HUES64 (cell line): ENCODE measurements at regions not wholly inside any gene's neighbourhood (a gene's known extent, or its start where the extent isn't known, plus 50 kb on each side); places are given as distances from the start of the nearest gene placed in this dataset.

Experiments used
- H3K27ac ChIP-seq: 2 replicates; pipeline ENCODE4 v1.7.0; 2013; ENCODE audit warnings: low read depth, low read length, inconsistent platforms
- H3K27me3 ChIP-seq: 2 replicates; pipeline ENCODE4 v1.6.1; 2013; ENCODE audit warnings: mild to moderate bottlenecking, low read length; ENCODE audit not compliant: insufficient read depth
- H3K36me3 ChIP-seq: 2 replicates; pipeline ENCODE4 v1.6.1; 2013; ENCODE audit warnings: mild to moderate bottlenecking, low read length; ENCODE audit not compliant: insufficient read depth
- H3K4me1 ChIP-seq: 2 replicates; pipeline ENCODE4 v1.6.1; 2013; ENCODE audit warnings: mild to moderate bottlenecking, low read length, moderate library complexity; ENCODE audit not compliant: insufficient read depth
- H3K4me3 ChIP-seq: 2 replicates; pipeline ENCODE4 v1.5.1; 2013; ENCODE audit warnings: mild to moderate bottlenecking, low read length, moderate library complexity
- H3K9ac ChIP-seq: 2 replicates; pipeline ENCODE4 v1.6.1; 2013; ENCODE audit warnings: mild to moderate bottlenecking, low read depth, low read length
- H3K9me3 ChIP-seq: 2 replicates; pipeline ENCODE4 v1.6.1; 2013; ENCODE audit warnings: low read depth, low read length; ENCODE audit not compliant: insufficient read depth
- WGBS: fragments of 150-250, 120-280 bp; methylation state at CpG from one replicate; pipeline ENCODE4 v1.1.7; 2013; ENCODE audit warnings: missing lambda C conversion rate; 5-methylcytosine and 5-hydroxymethylcytosine counted together

DNA sequence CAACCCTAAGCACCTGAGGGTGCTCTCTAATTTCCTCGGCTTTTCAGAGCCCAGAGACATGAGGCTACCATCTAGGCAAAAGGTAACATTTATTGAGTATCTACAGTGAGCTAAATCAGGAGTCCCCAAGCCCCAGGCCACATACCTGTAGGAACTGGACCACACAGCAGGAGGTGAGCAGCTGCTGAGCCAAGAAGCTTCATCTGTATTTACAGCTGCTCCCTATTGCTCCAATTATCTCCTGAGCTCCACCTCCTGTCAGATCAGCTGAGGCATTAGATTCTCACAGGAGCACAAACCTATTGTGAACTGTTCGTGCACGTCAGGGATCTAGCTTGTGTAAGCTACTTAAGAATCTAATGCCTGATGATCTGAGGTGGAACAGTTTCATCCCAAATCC lies 70.2 kb downstream of the RND3 start:
- 97% methylated on average over 3 of the region's 3 CpGs for WGBS
- H3K4me3 ChIP-seq, result no peak overlapping the region

DNA sequence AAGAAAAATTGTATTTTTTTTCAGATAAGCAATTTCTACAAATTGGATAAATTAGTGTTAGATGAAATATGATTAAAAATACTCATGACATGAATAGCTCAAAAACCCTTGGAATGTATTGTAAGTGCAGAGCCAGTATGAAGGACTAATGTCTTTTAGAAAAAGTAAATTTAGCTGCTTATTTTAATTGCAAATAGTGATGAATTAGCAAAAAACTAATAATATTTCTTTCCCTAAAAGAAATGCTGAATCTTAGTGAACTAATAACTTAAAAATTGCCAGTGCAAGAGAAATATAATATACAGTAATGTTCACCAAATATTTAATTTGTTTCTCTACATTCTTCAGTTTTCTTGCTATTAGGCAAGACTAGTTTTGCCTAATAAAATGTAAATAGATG lies 72.4 kb downstream of the RND3 start:
- H3K9me3 ChIP-seq, result no peaks in the 10 kb centered on the region
- no peak overlapping the region for H3K27ac ChIP-seq
- H3K36me3 ChIP-seq, result no peaks in the 10 kb centered on the region
- H3K27me3 ChIP-seq, result no peaks in the 10 kb centered on the region
- H3K4me1 ChIP-seq, result peaks cover 16% of the 10 kb centered on the region
- no peak overlapping the region for H3K9ac ChIP-seq
- H3K4me3 ChIP-seq, result no peak overlapping the region

More for the DNA sequence above, 70.2 kb downstream of the RND3 start:
- H3K9ac ChIP-seq, result no peak overlapping the region
- H3K36me3 ChIP-seq, result no peaks in the 10 kb centered on the region
- no peaks in the 10 kb centered on the region for H3K4me1 ChIP-seq
- no peak overlapping the region for H3K27ac ChIP-seq
- H3K27me3 ChIP-seq, result no peaks in the 10 kb centered on the region
- H3K9me3 ChIP-seq, result no peaks in the 10 kb centered on the region

DNA sequence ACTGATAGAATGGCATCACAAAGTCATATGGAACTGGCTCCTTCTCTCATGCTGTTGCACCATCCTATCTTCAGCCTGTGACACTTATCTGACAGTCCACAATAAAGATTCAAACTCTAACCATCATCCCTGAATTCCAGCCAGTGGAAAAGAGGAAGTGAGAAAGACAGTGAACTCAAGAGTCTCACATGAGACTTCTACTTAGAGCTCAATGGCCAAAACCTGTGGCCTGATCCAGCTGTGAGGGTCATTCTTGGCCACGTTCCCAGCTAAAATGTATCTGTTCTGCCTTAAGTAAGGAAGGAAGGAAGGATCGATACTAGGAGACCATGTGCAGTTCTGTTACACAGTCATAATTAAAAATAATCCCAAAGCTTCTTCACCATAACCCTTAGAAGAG lies 73.6 kb downstream of the RND3 start:
- 98% methylated on average over 2 of the region's 2 CpGs for WGBS
- H3K4me3 ChIP-seq, result no peak overlapping the region
- H3K9me3 ChIP-seq, result no peaks in the 10 kb centered on the region
- no peak overlapping the region for H3K27ac ChIP-seq
- H3K4me1 ChIP-seq, result peaks cover 17% of the 10 kb centered on the region
- no peaks in the 10 kb centered on the region for H3K27me3 ChIP-seq
- no peak overlapping the region for H3K9ac ChIP-seq
- H3K36me3 ChIP-seq, result no peaks in the 10 kb centered on the region

DNA sequence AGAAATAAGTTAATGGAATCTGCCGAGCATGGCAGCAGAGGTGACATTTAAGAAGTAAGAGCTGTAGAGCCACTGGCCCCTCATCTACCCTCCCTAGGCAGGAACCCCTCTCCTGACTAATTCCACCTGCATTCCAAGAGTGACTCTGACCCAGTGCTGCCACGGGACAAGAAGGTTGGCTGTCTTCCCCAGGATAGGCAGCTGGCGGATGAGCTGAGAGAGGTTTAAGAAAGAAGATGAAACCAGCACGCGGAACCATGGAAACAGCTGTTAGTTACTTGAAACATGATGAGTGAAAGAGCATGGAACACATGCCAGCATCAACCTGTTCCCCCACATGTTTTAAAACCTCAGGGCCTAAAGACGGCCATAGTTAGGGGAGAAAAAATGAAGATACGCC lies 74.1 kb downstream of the RND3 start:
- H3K9ac ChIP-seq, result no peak overlapping the region
- H3K36me3 ChIP-seq, result no peaks in the 10 kb centered on the region
- H3K4me1 ChIP-seq, result peaks cover 17% of the 10 kb centered on the region
- H3K27ac ChIP-seq, result no peak overlapping the region
- 97% methylated on average over 7 of the region's 7 CpGs for WGBS
- no peaks in the 10 kb centered on the region for H3K9me3 ChIP-seq
- no peak overlapping the region for H3K4me3 ChIP-seq
- no peaks in the 10 kb centered on the region for H3K27me3 ChIP-seq

DNA sequence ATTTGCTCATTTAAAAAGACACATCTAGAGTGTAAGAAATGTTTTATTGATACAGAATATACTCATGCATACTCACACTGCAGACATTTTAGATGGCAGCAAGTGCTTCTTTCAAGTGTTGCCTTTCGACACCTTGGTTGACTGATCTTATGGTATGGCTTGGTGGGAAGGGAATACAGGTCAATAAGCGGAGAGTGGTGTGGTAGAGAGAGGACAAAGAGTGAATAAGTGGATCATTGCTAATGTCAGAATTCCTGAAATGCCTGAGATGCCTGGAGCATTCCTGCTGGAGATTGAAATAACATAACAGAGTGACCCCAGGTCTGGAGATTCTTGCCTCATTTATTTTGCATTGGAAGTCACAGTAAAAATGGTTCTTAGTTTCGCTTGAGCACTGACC lies 76.7 kb downstream of the RND3 start:
- Histone ChIP-seq H3K4me1 (peaks cover 17% of the 10 kb centered on the region), H3K27ac (peak overlapping the region; percentile 81), H3K9me3 (no peaks in the 10 kb centered on the region), H3K4me3 (no peak overlapping the region), H3K36me3 (no peaks in the 10 kb centered on the region), H3K9ac (peak overlapping the region; percentile 10; the same call in 1 of the 2 replicates), H3K27me3 (no peaks in the 10 kb centered on the region)
- 73% methylated on average over 2 of the region's 3 CpGs for WGBS

DNA sequence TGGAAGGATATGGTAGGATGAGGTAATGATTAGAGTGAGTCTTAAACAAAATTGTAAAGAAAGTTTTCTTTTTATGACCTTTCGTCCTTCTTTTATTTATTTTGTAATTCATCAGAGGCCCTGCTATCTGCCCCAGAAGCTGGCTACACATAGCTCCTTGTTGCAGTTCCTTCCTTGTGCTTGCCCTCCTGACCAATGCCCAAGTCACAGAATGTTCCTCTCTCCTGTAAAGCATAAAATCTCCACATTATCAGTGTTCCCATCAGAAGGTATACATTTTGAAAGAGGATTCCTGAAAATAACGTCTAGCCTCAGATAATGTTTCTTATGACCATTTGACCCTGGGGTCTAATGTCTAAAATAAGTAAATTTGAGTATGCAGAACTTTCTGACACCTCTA lies 78.3 kb downstream of the RND3 start:
- 87% methylated on average over 1 of the region's 2 CpGs for WGBS
- Histone ChIP-seq H3K27ac (no peak overlapping the region), H3K27me3 (no peaks in the 10 kb centered on the region), H3K4me3 (no peak overlapping the region), H3K9ac (no peak overlapping the region), H3K9me3 (no peaks in the 10 kb centered on the region), H3K36me3 (no peaks in the 10 kb centered on the region), H3K4me1 (peaks cover 17% of the 10 kb centered on the region)

DNA sequence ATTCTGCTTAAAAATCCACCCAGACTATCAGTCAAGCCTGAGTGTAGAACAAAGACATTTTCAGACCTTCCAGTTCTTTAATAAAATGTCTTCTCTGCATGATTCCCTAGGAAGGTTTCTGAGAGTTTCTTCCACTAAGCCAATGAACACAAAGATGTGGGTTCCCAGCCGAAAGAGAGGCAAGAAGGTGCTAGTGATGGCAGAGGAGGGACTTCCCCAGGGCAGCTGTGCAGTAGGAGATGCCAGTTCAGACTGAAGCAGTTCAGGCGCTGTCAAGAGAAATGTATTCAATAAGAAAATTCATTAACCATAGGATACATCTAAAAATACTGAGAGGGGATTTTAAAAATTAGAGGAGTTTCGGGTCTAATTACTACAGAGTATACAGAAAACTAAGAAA lies 83.3 kb downstream of the RND3 start:
- Histone ChIP-seq H3K4me3 (no peak overlapping the region), H3K9me3 (no peaks in the 10 kb centered on the region), H3K9ac (no peak overlapping the region), H3K27ac (no peak overlapping the region), H3K36me3 (no peaks in the 10 kb centered on the region), H3K4me1 (no peaks in the 10 kb centered on the region), H3K27me3 (no peaks in the 10 kb centered on the region)
- 100% methylated on average over 1 of the region's 3 CpGs for WGBS

DNA sequence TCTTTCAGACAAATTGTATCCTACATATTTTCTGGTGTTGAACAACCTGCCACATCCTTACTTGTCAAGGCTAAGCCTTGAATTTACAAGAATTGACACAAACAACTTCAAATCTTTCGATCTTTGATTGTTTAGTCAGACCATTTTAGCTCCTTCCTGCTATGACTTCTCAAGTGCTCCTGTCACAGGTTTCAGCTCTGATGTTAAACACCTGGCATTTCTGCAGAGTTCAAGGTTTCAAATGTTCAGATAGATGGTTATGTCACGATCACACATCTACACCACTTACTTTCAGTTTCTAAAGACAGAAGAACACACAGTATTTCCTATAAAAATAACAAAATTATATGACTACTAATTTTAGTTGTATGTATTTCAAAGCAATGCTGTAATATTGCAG lies 84.0 kb downstream of the RND3 start:
- Histone ChIP-seq H3K27me3 (no peaks in the 10 kb centered on the region), H3K9me3 (no peaks in the 10 kb centered on the region), H3K9ac (no peak overlapping the region), H3K36me3 (no peaks in the 10 kb centered on the region), H3K4me3 (no peak overlapping the region), H3K4me1 (no peaks in the 10 kb centered on the region), H3K27ac (no peak overlapping the region)
- WGBS, result 96% methylated on average over 1 of the region's 2 CpGs

DNA sequence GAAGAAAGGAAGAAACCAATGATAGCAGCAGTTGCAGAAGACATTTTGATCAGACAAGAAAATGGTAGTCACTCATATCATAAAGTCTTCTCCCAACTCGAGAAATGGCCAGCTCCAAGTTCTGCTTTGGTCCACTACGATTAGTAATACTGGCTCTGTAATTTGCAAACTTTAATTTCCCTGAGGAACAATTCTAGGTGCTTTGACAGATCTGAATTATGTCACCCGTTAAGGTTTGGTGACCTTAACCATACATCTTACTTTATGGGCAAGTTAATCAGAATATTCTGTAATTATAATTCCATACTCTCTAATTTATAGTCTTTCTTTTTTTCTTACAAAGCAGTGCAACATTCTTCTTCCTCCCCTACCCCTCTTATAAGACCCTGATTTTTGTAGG lies 84.5 kb downstream of the RND3 start:
- H3K36me3 ChIP-seq, result no peaks in the 10 kb centered on the region
- H3K4me1 ChIP-seq, result no peaks in the 10 kb centered on the region
- no peaks in the 10 kb centered on the region for H3K27me3 ChIP-seq
- H3K9ac ChIP-seq, result no peak overlapping the region
- WGBS, result 90% methylated on average over 3 of the region's 3 CpGs
- no peaks in the 10 kb centered on the region for H3K9me3 ChIP-seq
- H3K27ac ChIP-seq, result no peak overlapping the region
- no peak overlapping the region for H3K4me3 ChIP-seq

DNA sequence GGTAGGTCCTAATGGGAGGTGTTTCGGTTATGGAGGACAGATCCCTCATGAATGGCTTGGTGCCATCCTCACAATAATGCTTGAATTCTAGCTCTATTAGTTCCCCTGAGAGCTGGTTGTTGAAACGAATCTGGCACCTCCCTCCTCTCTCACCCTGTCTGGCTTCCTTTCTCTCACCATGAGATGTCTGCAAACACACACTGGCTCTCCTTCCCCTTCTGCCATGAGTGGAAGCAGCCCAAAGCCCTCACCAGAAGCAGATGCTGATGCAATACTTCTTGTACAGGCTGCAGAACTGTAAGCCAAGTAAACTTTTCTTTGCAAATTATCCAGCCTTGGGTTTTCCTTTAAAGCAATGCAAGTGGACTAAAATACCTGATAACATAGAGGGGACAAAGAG lies 86.6 kb downstream of the RND3 start:
- Histone ChIP-seq H3K9me3 (no peaks in the 10 kb centered on the region), H3K36me3 (no peaks in the 10 kb centered on the region), H3K4me3 (no peak overlapping the region), H3K27ac (no peak overlapping the region), H3K9ac (no peak overlapping the region), H3K27me3 (no peaks in the 10 kb centered on the region), H3K4me1 (no peaks in the 10 kb centered on the region)
- WGBS, result 91% methylated on average over 2 of the region's 2 CpGs

DNA sequence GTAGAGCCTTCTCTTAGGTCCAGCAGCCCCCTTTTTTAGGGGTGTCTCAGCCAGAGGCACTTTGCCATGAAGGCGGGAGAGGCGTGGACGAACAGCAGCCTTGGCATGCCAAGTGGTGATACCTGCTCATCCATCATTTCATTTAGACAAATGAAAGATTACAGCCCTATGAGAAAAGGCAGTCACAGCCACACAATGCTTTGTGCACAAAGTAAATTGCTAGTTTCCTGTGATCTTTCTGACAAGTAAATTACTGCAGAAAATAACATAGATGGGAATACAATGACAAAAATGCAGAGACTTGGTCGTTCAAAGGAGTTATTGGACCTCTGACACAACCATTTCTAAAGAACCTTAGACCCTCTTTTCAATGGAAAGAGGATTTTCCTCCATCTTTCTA lies 94.9 kb downstream of the RND3 start:
- H3K4me3 ChIP-seq, result no peak overlapping the region
- no peaks in the 10 kb centered on the region for H3K36me3 ChIP-seq
- no peaks in the 10 kb centered on the region for H3K27me3 ChIP-seq
- 93% methylated on average over 4 of the region's 4 CpGs for WGBS
- H3K9me3 ChIP-seq, result no peaks in the 10 kb centered on the region
- no peak overlapping the region for H3K9ac ChIP-seq
- H3K4me1 ChIP-seq, result no peaks in the 10 kb centered on the region
- H3K27ac ChIP-seq, result no peak overlapping the region

DNA sequence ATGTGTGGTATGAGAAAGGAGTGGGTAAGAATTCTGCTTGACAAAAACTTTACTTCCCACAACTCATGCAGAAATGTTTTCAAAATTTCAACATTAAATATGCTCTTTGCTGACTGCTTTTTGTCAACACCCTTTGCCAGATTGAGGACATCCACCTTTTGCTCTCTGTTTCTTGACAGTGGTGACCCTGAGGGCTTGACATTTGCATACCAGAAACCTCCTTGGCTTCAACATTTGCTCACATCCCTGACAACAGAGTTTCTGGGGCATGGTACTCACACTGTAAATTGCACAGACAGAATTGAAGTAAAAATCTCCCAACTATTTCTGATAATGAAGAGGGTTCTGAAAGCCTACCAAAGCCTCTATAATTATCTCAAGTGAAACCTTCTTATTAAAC lies 95.7 kb downstream of the RND3 start:
- Histone ChIP-seq H3K27me3 (no peaks in the 10 kb centered on the region), H3K4me1 (no peaks in the 10 kb centered on the region)

More for the DNA sequence above, 95.7 kb downstream of the RND3 start:
- Histone ChIP-seq H3K4me3 (no peak overlapping the region), H3K9ac (no peak overlapping the region), H3K27ac (no peak overlapping the region), H3K36me3 (no peaks in the 10 kb centered on the region), H3K9me3 (no peaks in the 10 kb centered on the region)
